ENCODE measurements at regions not wholly inside any gene's neighbourhood (a gene's known extent, or its start where the extent isn't known, plus 50 kb on each side); places are given as distances from the start of the nearest gene placed in this dataset.

DNA sequence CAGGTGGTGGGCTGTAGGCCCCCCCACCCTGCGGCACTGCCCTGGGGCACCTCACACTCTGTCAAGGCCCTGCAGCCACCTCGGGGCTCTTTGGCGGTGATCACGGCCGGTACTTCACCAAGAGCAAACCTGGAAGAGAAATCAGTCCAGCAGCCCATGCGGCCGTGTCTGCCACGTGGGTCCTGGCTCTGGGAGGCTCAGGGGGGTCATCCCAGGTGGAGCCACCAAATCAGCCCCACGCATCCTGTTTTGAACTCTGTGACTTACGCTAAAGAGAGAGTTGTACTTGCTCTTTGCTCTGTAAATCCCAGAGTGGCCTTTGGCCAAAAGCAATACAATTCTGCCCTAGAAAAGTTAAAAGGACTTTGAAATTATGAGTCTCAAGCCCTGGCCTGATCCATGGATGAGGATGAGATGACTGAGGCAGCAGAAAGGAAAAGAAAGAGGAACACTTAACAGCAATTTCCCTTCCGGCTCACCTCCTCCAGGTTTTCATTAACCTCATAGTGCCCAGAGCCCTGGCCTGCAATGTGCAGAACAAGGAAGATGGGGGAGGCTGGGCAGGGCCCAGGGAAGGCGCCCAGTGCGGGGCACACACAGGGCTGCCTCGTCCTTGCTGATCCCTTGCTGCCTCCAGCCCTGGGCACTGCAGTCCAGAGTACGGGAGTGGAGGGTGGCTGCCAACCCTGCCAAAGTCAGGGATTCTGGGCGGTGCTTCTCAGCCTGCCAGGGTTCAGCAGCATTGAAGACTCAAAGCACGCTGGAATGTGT, 337.0 kb downstream of the MATN1 start:
- no peak for TF ChIP-seq POLR2A (IDR thresholded peaks at IDR 0.05)
- TF ChIP-seq, protein P1, sequence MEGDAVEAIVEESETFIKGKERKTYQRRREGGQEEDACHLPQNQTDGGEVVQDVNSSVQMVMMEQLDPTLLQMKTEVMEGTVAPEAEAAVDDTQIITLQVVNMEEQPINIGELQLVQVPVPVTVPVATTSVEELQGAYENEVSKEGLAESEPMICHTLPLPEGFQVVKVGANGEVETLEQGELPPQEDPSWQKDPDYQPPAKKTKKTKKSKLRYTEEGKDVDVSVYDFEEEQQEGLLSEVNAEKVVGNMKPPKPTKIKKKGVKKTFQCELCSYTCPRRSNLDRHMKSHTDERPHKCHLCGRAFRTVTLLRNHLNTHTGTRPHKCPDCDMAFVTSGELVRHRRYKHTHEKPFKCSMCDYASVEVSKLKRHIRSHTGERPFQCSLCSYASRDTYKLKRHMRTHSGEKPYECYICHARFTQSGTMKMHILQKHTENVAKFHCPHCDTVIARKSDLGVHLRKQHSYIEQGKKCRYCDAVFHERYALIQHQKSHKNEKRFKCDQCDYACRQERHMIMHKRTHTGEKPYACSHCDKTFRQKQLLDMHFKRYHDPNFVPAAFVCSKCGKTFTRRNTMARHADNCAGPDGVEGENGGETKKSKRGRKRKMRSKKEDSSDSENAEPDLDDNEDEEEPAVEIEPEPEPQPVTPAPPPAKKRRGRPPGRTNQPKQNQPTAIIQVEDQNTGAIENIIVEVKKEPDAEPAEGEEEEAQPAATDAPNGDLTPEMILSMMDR (IDR thresholded peaks at IDR 0.05): no peak
- TF ChIP-seq EP300 (IDR thresholded peaks at IDR 0.05): no peak
